SKM-1 (cell line): ENCODE measurements at regions not wholly inside any gene's neighbourhood (a gene's known extent, or its start where the extent isn't known, plus 50 kb on each side); places are given as distances from the start of the nearest gene placed in this dataset.

Experiments
- DNase-seq: peaks from one replicate; lab custom pipeline; 2025; ENCODE audit not compliant: unreplicated experiment; lab: John Stamatoyannopoulos, UW

DNA sequence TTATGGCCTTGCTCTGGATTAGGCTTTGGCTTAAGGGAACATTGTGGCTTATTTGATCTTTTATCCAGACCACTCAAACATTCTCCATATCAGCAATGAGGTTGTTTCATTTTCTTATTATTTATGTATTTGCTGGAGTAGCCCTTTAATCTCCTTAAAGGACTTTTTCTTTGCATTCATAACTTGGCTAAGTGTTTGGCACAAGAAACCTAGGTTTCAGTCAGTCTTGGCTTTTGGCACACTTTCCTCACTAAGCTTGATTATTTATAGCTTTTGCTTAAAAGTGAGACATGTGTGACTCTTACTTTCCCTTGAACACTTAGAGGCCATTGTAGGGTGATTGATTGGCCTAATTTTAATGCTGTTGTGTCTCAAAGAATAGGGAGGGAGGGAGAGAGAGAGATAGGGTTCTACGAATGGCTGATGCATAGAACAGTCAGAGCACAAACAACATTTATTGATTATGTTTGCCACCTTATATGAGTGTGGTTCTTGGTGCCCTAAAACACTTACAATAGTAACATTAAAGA is 2265.3 kb upstream of the C9orf72 start:
- DNase-seq = no peak

DNA sequence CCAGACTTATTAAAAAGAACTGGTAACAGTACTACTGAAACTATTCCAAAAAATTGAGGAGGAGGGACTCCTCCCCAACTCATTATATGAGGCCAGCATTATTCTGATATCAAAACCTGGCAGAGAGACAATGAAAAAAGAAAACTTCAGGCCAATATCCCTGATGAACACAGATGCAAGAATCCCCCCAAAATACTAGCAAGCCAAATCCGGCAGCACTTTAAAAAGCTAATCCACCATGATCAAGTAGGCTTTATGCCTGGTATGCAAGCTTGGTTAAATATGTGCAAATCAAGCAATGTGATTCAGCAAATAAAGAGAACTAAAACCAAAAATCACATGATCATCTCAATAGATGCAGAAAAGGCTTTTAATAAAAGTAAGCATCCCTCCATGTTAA is 2271.0 kb upstream of the C9orf72 start:
- no peak for DNase-seq

GRCh38 chr9:29850664-29851063 is 2277.4 kb upstream of the C9orf72 start:
- DNase-seq = no peak

- DNase-seq = no peak
Observed at GRCh38 chr9:29861803-29862202, 2288.5 kb upstream of the C9orf72 start.

- DNase-seq = no peak
Observed at GRCh38 chr9:29865764-29866313, 2292.6 kb upstream of the C9orf72 start.

- no peak for DNase-seq
Observed at GRCh38 chr9:29866556-29866955, 2293.3 kb upstream of the C9orf72 start.

DNA sequence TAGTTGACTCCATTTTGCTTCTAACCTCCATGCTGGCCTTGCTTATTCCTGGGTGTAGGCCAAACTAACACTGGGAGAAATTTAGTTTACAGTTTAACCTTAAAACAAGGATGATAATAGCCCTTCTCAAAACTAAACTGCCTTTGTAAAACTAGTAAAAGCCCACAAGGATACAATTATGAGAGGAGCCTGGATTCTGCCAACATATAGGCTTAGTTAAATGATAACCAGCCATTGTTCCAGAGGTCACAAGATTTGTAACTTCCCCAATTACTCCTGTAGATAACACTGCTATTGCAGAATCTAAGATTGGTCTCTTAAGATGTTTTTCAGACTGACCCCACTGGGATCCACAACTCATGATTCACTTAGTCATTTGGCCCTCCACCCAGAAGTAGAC is 2300.3 kb upstream of the C9orf72 start:
- no peak for DNase-seq

GRCh38 chr9:29875547-29875946 is 2302.3 kb upstream of the C9orf72 start:
- DNase-seq = no peak

- DNase-seq = no peak
Observed at GRCh38 chr9:29882767-29883166, 2309.5 kb upstream of the C9orf72 start.

- no peak for DNase-seq
Observed at GRCh38 chr9:29906065-29906464, 2332.8 kb upstream of the C9orf72 start.

DNA sequence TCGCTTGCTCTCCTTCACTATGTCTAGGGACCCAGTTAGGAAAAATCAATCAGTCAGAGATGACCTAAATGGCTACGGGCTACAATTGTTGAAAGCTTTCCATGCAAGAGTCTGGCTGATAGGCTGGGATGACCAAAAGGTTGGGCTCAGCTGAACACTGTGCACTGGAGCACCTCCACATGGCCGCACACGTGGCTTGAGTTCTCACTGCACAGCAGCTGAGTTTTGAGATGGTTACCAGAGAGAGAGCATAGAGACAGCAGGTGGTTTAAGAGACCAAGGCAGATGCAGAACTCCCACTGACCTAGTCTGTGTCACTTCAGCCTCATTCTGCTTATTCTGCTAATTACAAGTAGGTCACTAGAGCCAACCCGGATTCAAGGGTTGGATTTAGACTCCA is 2354.8 kb upstream of the C9orf72 start:
- DNase-seq = no peak

- DNase-seq = no peak
Observed at GRCh38 chr9:29939559-29939958, 2366.3 kb upstream of the C9orf72 start.

DNA sequence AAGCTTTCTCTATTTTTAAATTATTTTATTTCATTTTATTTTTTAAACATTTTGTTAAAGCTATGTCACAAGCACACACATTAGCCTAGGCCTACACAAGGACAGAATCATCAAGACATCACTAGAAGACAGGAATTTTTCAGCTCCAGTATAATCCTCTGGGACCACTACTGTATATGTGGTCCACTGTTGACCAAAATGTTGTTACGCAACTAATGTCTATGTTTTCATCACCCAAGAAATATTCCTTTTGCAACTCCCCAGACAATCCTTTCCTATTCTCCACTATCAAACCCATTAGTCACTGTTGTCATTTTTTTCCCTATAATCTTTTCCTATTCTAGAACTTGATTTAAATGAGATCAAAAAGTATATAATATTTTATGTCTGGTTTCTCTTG is 2371.7 kb upstream of the C9orf72 start:
- DNase-seq = no peak

DNA sequence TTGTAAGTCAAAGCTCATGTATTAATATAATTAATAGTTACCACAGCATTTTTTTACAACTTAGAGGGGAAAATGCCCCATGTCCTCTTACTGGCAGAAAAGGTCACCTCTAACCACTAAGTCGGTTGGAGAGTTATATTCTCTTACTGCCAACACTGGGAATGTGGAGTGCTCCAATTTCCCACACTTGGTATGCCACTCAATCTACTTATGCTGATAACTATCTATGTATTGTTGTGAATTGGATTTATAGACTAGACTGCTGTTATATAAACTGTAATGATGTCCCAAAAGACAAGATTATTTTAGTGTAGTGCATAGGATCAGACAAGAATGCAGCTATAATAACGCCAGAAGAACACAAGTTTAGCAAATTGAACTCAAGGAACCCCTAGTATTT is 2385.2 kb upstream of the C9orf72 start:
- no peak for DNase-seq

DNA sequence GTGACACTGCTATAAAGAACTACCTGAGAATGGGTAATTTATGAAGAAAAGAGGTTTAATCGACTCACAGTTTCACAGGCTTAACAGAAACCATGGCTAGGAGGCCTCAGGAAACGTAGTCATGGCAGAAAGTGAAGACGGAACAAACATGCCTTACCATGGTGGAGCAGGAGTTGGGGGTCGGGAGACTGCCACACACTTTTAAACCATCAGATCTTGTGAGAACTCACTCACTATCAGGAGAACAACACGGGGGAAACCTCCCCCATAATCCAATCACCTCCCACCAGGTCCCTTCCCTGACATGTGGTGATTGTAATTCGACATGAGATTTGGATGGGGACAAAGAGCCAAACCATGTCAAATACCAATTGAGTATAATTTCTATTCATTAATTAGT is 2392.6 kb upstream of the C9orf72 start:
- no peak for DNase-seq

GRCh38 chr9:29966247-29966646 is 2393.0 kb upstream of the C9orf72 start:
- no peak for DNase-seq

GRCh38 chr9:29968831-29969230 is 2395.6 kb upstream of the C9orf72 start:
- DNase-seq = no peak

DNA sequence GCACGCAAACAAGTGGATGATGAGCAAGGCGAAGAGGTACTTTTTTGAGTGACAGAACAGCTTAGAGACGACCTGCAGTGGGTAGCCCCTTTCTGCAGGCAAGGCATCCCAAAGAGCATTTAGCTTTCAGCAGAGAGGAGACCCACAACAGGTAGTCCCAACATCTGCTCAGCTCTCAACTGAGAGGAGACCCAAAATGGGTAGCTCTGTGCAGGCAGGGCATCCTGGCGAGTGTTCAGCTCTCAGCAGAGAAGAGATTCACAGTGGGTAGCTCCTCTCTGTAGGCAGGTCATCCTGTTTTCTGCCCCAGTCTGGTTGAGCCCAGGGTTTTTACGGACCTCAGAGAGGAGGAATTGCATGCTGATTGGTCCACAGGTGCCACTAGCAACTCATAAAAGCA is 2396.1 kb upstream of the C9orf72 start:
- DNase-seq = no peak

DNA sequence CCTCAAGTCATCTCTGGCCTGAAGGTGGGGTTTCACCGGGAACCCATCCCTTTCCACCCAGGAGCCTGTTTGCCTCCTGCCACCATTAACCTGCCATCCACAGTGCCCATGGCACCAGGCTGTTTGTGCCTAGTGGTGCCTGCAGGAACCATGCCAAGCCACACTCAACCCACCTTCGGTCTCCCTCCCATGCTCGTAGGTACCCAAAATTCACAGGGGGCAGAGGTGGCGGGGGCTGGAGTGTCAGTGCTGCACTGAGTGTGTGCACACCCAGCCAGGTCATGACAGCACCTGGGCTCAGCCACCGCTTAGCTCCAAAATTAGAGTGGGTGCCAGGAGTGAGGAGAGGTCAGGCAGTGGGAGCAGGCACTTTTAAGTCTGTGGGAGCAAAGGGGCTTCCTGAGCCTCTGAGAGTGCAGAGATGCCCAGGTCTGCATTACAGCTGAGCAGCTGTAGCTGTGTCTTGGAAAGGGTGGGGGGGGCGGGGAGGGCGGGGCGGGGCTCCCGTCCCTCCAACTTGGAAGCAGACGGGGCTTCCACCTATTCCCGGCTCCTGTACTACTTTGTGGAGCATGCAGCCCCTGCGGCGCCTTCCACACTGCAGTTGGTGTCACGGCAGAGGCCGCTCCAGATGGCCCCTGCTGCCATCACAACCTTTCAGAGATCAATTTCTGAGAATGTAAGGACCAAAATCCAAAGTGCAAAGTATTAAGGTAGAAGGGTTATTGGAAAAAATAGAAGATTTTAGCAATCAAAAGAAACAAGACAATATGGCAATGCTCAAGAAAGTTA is 2396.8 kb upstream of the C9orf72 start:
- DNase-seq = no peak

- DNase-seq = no peak
Observed at GRCh38 chr9:29974197-29974596, 2400.9 kb upstream of the C9orf72 start.

- DNase-seq = no peak
Observed at GRCh38 chr9:29976981-29977380, 2403.7 kb upstream of the C9orf72 start.

GRCh38 chr9:29981013-29981412 is 2403.4 kb upstream of the ACO1 start:
- DNase-seq = no peak

GRCh38 chr9:29999645-30000044 is 2384.8 kb upstream of the ACO1 start:
- DNase-seq = no peak
